ENCODE measurements at regions not wholly inside any gene's neighbourhood (a gene's known extent, or its start where the extent isn't known, plus 50 kb on each side); places are given as distances from the start of the nearest gene placed in this dataset.

DNA sequence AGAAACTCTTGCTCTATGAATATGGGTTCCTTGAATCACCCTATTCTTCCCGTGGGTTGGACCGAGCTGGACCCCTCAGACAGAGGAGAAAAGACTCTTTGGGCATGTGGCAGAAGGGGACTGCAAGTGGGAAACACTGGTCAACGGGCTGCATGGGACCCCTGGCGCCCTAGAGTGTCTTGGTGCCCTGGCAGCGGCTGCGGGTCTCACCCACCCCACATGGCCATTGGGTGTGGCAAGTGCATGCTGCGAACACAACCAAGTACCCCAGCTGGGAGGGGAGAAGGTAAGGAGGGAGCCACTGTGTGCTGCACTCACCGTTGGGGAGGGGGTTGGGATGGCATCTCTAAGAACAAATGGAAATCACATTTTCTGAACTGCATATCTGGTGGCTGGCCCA lies 438.8 kb upstream of the EYS start:
- Histone ChIP-seq H3K27me3 (no peaks in the 10 kb centered on the region), H3K36me3 (replicated peaks in 1 of 2) (no peaks in the 10 kb centered on the region), H3K4me3 (no peak overlapping the region), H3K27ac (no peak overlapping the region), H3K9me3 (replicated peaks in 1 of 3) (no peaks in the 10 kb centered on the region), H3K4me1 (replicated peaks in 1 of 2) (no peaks in the 10 kb centered on the region)
- whole genome bisulfite sequencing, 4 donors: 79 to 91% (median 85%) methylated on average over 5 to 8 of the region's 8 CpGs
- intact Hi-C loops (cut with DNase I): no loop called here
- no peak for DNase-seq
- no peak for TF ChIP-seq POLR2A (IDR thresholded peaks at IDR 0.05)
- TF ChIP-seq, protein P1, sequence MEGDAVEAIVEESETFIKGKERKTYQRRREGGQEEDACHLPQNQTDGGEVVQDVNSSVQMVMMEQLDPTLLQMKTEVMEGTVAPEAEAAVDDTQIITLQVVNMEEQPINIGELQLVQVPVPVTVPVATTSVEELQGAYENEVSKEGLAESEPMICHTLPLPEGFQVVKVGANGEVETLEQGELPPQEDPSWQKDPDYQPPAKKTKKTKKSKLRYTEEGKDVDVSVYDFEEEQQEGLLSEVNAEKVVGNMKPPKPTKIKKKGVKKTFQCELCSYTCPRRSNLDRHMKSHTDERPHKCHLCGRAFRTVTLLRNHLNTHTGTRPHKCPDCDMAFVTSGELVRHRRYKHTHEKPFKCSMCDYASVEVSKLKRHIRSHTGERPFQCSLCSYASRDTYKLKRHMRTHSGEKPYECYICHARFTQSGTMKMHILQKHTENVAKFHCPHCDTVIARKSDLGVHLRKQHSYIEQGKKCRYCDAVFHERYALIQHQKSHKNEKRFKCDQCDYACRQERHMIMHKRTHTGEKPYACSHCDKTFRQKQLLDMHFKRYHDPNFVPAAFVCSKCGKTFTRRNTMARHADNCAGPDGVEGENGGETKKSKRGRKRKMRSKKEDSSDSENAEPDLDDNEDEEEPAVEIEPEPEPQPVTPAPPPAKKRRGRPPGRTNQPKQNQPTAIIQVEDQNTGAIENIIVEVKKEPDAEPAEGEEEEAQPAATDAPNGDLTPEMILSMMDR (IDR thresholded peaks at IDR 0.05): no peak

DNA sequence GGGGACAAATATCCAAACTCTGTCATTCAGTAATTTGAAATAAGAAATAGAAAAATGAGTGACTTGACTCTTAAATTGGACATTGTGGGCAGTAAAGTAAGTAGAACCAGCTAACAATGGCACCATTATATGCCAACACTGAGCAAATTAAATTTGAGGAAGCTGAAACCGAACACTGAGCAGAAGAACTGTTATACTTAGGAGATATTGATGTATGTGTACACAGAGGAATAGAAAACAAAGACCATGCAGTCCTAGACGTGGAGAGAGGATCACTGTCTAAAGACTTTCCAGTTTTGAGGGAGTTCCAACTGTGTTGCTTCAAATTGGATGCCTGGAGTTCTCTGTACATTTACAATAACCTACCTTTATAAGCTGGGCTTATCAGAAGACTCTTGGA lies 427.0 kb upstream of the EYS start:
- intact Hi-C loops (cut with DNase I): no loop called here
- WGBS, 4 donors: 50 to 61% (median 53%) methylated on average over 2 of the region's 2 CpGs
- no peaks in the 10 kb centered on the region for H3K36me3 ChIP-seq (replicated peaks in 1 of 2)
- TF ChIP-seq, protein P1 (IDR thresholded peaks at IDR 0.05): no peak
- no peak for TF ChIP-seq POLR2A (IDR thresholded peaks at IDR 0.05)
- no peaks in the 10 kb centered on the region for H3K27me3 ChIP-seq
- H3K9me3 ChIP-seq (replicated peaks in 1 of 3): no peaks in the 10 kb centered on the region
- H3K4me1 ChIP-seq (replicated peaks in 1 of 2): no peaks in the 10 kb centered on the region
- DNase-seq: no peak
- H3K4me3 ChIP-seq: no peak overlapping the region
- H3K27ac ChIP-seq: no peak overlapping the region

DNA sequence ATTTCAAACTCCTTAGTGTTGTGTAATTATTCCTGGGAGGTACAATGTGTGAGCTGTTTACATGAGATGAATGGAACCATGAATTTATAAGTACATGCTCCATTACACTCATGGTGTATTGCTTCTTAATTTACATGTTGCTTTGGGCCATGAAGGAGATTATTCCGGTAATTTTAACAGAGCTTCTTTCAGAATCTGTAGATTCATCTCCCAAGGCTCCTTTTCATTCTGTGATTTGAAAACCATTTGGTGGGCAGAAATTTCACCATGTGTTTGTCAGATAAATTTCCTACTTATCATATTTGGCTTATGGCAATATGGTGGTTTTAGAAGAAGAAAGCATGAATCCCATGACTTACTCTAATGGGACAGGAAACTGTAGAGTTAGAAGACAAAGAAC lies 421.6 kb upstream of the EYS start:
- 80 to 91% (median 89%) methylated on average over 1 of the region's 1 CpG for WGBS, 4 donors

DNA sequence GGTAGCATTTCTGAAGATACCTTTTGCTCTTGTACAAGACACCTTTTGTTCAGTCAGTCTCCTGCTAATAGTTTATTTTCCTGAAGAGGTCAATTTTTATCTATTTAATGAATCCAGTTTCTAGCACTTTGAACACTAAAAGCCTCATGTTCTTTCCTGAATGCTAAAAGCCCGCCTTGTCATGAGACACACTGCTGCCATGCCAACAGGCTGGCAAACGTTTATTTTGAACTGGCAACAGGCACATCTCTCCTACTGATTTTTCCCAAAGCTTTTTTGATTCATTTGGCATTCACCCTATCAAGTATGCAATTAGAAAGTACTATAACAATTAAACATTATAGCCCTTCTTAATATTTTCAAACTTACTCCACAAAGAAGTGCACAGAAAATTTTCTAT lies 421.2 kb upstream of the EYS start:
- H3K9me3 ChIP-seq (replicated peaks in 1 of 3): no peaks in the 10 kb centered on the region
- TF ChIP-seq, protein P1 (IDR thresholded peaks at IDR 0.05): no peak
- no peak for TF ChIP-seq POLR2A (IDR thresholded peaks at IDR 0.05)
- no peak overlapping the region for H3K4me3 ChIP-seq
- 44 to 61% (median 57%) methylated on average over 2 of the region's 2 CpGs for WGBS, 4 donors
- no peak for DNase-seq
- H3K27ac ChIP-seq: no peak overlapping the region
- intact Hi-C loops (cut with DNase I): no loop called here
- no peaks in the 10 kb centered on the region for H3K27me3 ChIP-seq
- H3K36me3 ChIP-seq (replicated peaks in 1 of 2): no peaks in the 10 kb centered on the region
- no peaks in the 10 kb centered on the region for H3K4me1 ChIP-seq (replicated peaks in 1 of 2)

More for the DNA sequence above, 421.6 kb upstream of the EYS start:
- DNase-seq: no peak
- Histone ChIP-seq H3K4me3 (no peak overlapping the region), H3K27ac (no peak overlapping the region), H3K27me3 (no peaks in the 10 kb centered on the region), H3K36me3 (replicated peaks in 1 of 2) (no peaks in the 10 kb centered on the region), H3K4me1 (replicated peaks in 1 of 2) (no peaks in the 10 kb centered on the region), H3K9me3 (replicated peaks in 1 of 3) (no peaks in the 10 kb centered on the region)
- TF ChIP-seq POLR2A (IDR thresholded peaks at IDR 0.05): no peak
- TF ChIP-seq, protein P1 (IDR thresholded peaks at IDR 0.05): no peak
- intact Hi-C loops (cut with DNase I): no loop called here
